ENCODE measurements at regions not wholly inside any gene's neighbourhood (a gene's known extent, or its start where the extent isn't known, plus 50 kb on each side); places are given as distances from the start of the nearest gene placed in this dataset.

DNA sequence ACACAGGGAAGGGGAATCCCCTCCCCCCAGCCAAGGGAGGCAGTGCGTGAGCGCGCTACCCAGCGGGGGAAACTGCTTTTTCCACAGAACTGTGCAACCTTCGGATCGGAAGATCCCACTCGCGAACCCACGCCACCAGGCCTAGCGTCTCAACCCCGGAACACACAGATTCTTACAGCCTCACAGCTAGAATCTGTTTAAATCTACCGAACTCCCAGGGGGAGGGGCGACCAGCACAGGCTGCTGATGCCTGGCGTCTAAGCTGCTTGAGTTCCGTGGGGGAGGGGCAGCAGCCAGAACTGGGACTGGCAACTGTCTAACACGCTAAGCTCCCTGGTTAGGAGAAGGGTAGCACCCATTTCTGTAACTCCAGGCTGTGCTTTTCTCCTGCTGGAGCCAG lies 217.3 kb upstream of the TENT5A start:
- CTCF ChIA-PET = no interaction called here
- TF ChIP-seq, protein P1, sequence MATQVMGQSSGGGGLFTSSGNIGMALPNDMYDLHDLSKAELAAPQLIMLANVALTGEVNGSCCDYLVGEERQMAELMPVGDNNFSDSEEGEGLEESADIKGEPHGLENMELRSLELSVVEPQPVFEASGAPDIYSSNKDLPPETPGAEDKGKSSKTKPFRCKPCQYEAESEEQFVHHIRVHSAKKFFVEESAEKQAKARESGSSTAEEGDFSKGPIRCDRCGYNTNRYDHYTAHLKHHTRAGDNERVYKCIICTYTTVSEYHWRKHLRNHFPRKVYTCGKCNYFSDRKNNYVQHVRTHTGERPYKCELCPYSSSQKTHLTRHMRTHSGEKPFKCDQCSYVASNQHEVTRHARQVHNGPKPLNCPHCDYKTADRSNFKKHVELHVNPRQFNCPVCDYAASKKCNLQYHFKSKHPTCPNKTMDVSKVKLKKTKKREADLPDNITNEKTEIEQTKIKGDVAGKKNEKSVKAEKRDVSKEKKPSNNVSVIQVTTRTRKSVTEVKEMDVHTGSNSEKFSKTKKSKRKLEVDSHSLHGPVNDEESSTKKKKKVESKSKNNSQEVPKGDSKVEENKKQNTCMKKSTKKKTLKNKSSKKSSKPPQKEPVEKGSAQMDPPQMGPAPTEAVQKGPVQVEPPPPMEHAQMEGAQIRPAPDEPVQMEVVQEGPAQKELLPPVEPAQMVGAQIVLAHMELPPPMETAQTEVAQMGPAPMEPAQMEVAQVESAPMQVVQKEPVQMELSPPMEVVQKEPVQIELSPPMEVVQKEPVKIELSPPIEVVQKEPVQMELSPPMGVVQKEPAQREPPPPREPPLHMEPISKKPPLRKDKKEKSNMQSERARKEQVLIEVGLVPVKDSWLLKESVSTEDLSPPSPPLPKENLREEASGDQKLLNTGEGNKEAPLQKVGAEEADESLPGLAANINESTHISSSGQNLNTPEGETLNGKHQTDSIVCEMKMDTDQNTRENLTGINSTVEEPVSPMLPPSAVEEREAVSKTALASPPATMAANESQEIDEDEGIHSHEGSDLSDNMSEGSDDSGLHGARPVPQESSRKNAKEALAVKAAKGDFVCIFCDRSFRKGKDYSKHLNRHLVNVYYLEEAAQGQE (IDR thresholded peaks at IDR 0.05; ENCODE audit: insufficient read depth in 1 of 2, low read depth in 2 of 2, low read length in 1 of 2) = no peak
- TF ChIP-seq POLR2AphosphoS5 (IDR thresholded peaks at IDR 0.05; ENCODE audit: low read depth, low read length) (no peak), SIN3A (IDR thresholded peaks at IDR 0.05; ENCODE audit: borderline replicate concordance, insufficient read depth, low read depth, low read length) (no peak), TCF7L2 (IDR thresholded peaks at IDR 0.05; ENCODE audit: low read depth, low read length) (no peak)
- TF ChIP-seq, protein P2, sequence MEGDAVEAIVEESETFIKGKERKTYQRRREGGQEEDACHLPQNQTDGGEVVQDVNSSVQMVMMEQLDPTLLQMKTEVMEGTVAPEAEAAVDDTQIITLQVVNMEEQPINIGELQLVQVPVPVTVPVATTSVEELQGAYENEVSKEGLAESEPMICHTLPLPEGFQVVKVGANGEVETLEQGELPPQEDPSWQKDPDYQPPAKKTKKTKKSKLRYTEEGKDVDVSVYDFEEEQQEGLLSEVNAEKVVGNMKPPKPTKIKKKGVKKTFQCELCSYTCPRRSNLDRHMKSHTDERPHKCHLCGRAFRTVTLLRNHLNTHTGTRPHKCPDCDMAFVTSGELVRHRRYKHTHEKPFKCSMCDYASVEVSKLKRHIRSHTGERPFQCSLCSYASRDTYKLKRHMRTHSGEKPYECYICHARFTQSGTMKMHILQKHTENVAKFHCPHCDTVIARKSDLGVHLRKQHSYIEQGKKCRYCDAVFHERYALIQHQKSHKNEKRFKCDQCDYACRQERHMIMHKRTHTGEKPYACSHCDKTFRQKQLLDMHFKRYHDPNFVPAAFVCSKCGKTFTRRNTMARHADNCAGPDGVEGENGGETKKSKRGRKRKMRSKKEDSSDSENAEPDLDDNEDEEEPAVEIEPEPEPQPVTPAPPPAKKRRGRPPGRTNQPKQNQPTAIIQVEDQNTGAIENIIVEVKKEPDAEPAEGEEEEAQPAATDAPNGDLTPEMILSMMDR (IDR thresholded peaks at IDR 0.05) = no peak
- no peaks in the 10 kb centered on the region for H3K27me3 ChIP-seq (ENCODE audit: control insufficient read depth, insufficient read depth, low read length)
- BruUV-seq (replicated peaks) = no TSS peak
- no peaks in the 10 kb centered on the region for H3K4me1 ChIP-seq (ENCODE audit: control insufficient read depth, insufficient read depth, low read length)
- no peak overlapping the region for H3K27ac ChIP-seq (ENCODE audit: low read length)
- POLR2A ChIA-PET = no interaction called here
- H3K9me3 ChIP-seq (ENCODE audit: control insufficient read depth, insufficient read depth, low read depth, low read length) = no peaks in the 10 kb centered on the region
- intact Hi-C loops (cut with micrococcal nuclease; ENCODE audit: unreplicated experiment) = no loop called here
- H3K36me3 ChIP-seq (ENCODE audit: control insufficient read depth, insufficient read depth, low read length) = no peaks in the 10 kb centered on the region; the same call in 1 of the 2 replicates
- in situ Hi-C loops (cut with HindIII; ENCODE audit: low pct_unique_long_range_greater_than_20kb, low sequenced_read_pairs) = no loop called here
- ATAC-seq (no peak), DNase-seq (ENCODE audit: low read depth, low spot score) (no peak)
- H3K4me3 ChIP-seq (ENCODE audit: low read depth in 2 of 2, low read length in 2 of 2) = no peak overlapping the region

DNA sequence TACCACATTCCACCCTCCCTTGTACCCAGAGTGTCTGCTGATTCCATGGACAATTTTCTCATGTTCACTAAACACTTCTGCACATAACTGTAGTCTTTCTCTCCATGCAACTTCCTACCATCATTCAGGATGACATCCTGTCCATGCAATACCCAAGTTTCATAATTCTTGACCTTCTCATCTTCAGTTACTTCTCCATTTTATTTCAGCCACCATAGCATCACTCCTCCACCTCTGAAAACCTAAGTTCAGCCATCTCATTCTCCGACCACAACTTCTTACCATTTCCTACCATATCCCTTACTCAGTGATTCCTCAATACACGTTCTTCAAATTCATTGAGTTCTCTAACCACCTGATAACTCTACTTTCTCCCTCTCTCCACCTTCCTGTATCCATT lies 216.5 kb upstream of the TENT5A start:
- H3K4me3 ChIP-seq (ENCODE audit: low read depth in 2 of 2, low read length in 2 of 2) = no peak overlapping the region
- POLR2A ChIA-PET = no interaction called here
- no peaks in the 10 kb centered on the region for H3K4me1 ChIP-seq (ENCODE audit: control insufficient read depth, insufficient read depth, low read length)
- intact Hi-C loops (cut with micrococcal nuclease; ENCODE audit: unreplicated experiment) (no loop called here), in situ Hi-C loops (cut with HindIII; ENCODE audit: low pct_unique_long_range_greater_than_20kb, low sequenced_read_pairs) (no loop called here)
- H3K27ac ChIP-seq (ENCODE audit: low read length) = no peak overlapping the region
- ATAC-seq (no peak), DNase-seq (ENCODE audit: low read depth, low spot score) (no peak)
- BruUV-seq (replicated peaks) = no TSS peak
- H3K9me3 ChIP-seq (ENCODE audit: control insufficient read depth, insufficient read depth, low read depth, low read length) = no peaks in the 10 kb centered on the region
- TF ChIP-seq, protein P1 (IDR thresholded peaks at IDR 0.05; ENCODE audit: insufficient read depth in 1 of 2, low read depth in 2 of 2, low read length in 1 of 2) = no peak
- TF ChIP-seq, protein P2 (IDR thresholded peaks at IDR 0.05) = no peak
- TF ChIP-seq POLR2AphosphoS5 (IDR thresholded peaks at IDR 0.05; ENCODE audit: low read depth, low read length) = no peak
- CTCF ChIA-PET = no interaction called here
- H3K36me3 ChIP-seq (ENCODE audit: control insufficient read depth, insufficient read depth, low read length) = no peaks in the 10 kb centered on the region; the same call in 1 of the 2 replicates
- H3K27me3 ChIP-seq (ENCODE audit: control insufficient read depth, insufficient read depth, low read length) = no peaks in the 10 kb centered on the region

Measured in Panc1 (cell line).